PC-9 (cell line): ENCODE measurements at regions not wholly inside any gene's neighbourhood (a gene's known extent, or its start where the extent isn't known, plus 50 kb on each side); places are given as distances from the start of the nearest gene placed in this dataset.

ENCODE experiments used
- EZH2 ChIP-seq: fragments of 200-600 bp; sonication (generic); IDR thresholded peaks from 2 replicates; pipeline ENCODE4 v1.8.0; 2017; ENCODE audit warnings: antibody characterized with exemption, low read depth
- TF ChIP-seq, protein P1 (sequence below): fragments of 200-600 bp; sonication (generic); conservative IDR thresholded peaks from 2 replicates; pipeline ENCODE4 v1.6.1; 2017; ENCODE audit warnings: mixed run types, antibody characterized with exemption, mild to moderate bottlenecking, moderate library complexity

DNA sequence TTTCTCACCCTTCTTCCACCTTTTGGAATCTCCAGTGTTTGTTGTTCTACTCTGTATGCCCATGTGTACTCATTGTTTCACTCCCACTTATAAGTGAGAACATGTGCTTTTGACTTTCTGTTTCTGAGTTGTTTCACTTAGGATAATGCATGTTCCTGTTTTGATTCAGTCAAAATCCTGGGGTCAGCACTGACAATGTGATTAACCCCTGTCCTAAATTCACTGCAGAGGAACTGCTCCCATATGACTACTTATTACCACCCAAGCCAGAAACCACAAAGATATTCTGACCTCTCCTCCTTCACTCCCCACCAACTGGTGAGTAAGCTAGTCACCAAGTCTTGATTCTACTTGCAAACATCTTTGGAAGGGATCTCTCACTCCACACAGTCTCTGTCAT is 251.4 kb upstream of the TCF4 start:
- TF ChIP-seq EZH2 = no peak
- TF ChIP-seq, protein P1, sequence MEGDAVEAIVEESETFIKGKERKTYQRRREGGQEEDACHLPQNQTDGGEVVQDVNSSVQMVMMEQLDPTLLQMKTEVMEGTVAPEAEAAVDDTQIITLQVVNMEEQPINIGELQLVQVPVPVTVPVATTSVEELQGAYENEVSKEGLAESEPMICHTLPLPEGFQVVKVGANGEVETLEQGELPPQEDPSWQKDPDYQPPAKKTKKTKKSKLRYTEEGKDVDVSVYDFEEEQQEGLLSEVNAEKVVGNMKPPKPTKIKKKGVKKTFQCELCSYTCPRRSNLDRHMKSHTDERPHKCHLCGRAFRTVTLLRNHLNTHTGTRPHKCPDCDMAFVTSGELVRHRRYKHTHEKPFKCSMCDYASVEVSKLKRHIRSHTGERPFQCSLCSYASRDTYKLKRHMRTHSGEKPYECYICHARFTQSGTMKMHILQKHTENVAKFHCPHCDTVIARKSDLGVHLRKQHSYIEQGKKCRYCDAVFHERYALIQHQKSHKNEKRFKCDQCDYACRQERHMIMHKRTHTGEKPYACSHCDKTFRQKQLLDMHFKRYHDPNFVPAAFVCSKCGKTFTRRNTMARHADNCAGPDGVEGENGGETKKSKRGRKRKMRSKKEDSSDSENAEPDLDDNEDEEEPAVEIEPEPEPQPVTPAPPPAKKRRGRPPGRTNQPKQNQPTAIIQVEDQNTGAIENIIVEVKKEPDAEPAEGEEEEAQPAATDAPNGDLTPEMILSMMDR = no peak
